ENCODE measurements at regions not wholly inside any gene's neighbourhood (a gene's known extent, or its start where the extent isn't known, plus 50 kb on each side); places are given as distances from the start of the nearest gene placed in this dataset.

GRCh38 chr4:19366916-19367315 is 884.8 kb upstream of the SLIT2 start:
- peaks cover 6% of the 10 kb centered on the region for H3K4me1 Mint-ChIP-seq (ENCODE audit: low read depth)
- DNase-seq: no peak
- TF ChIP-seq CTCF (IDR thresholded peaks at IDR 0.05): no peak
- H3K9me3 Mint-ChIP-seq: no peaks in the 10 kb centered on the region
- H3K4me3 Mint-ChIP-seq: no peak overlapping the region
- H3K27ac Mint-ChIP-seq: no peak overlapping the region
- no peaks in the 10 kb centered on the region for H3K27me3 Mint-ChIP-seq (ENCODE audit: insufficient read depth)
- no peaks in the 10 kb centered on the region for H3K36me3 Mint-ChIP-seq (ENCODE audit: low read depth)

GRCh38 chr4:19358015-19358414 is 893.7 kb upstream of the SLIT2 start:
- peaks cover 9% of the 10 kb centered on the region for H3K4me1 Mint-ChIP-seq (ENCODE audit: low read depth)
- H3K27ac Mint-ChIP-seq: no peak overlapping the region
- H3K27me3 Mint-ChIP-seq (ENCODE audit: insufficient read depth): no peaks in the 10 kb centered on the region
- no peaks in the 10 kb centered on the region; the same call in 1 of the 2 replicates for H3K36me3 Mint-ChIP-seq (ENCODE audit: low read depth)
- no peak overlapping the region for H3K4me3 Mint-ChIP-seq
- H3K9me3 Mint-ChIP-seq: no peaks in the 10 kb centered on the region
- no peak for DNase-seq
- no peak for TF ChIP-seq CTCF (IDR thresholded peaks at IDR 0.05)

GRCh38 chr4:19349416-19349815 is 902.3 kb upstream of the SLIT2 start:
- H3K9me3 Mint-ChIP-seq: no peaks in the 10 kb centered on the region
- no peaks in the 10 kb centered on the region for H3K4me1 Mint-ChIP-seq (ENCODE audit: low read depth)
- H3K4me3 Mint-ChIP-seq: no peak overlapping the region
- H3K27me3 Mint-ChIP-seq (ENCODE audit: insufficient read depth): no peaks in the 10 kb centered on the region; the same call in 1 of the 2 replicates
- no peak for TF ChIP-seq CTCF (IDR thresholded peaks at IDR 0.05)
- no peak for DNase-seq
- H3K27ac Mint-ChIP-seq: no peak overlapping the region
- no peaks in the 10 kb centered on the region for H3K36me3 Mint-ChIP-seq (ENCODE audit: low read depth)

GRCh38 chr4:19348746-19349145 is 903.0 kb upstream of the SLIT2 start:
- Mint-ChIP-seq H3K36me3 (ENCODE audit: low read depth) (no peaks in the 10 kb centered on the region), H3K27ac (no peak overlapping the region), H3K4me3 (no peak overlapping the region), H3K9me3 (no peaks in the 10 kb centered on the region), H3K4me1 (ENCODE audit: low read depth) (no peaks in the 10 kb centered on the region), H3K27me3 (ENCODE audit: insufficient read depth) (no peaks in the 10 kb centered on the region; the same call in 1 of the 2 replicates)
- no peak for DNase-seq
- no peak for TF ChIP-seq CTCF (IDR thresholded peaks at IDR 0.05)

GRCh38 chr4:19346636-19347035 is 905.1 kb upstream of the SLIT2 start:
- Mint-ChIP-seq H3K27ac (no peak overlapping the region), H3K36me3 (ENCODE audit: low read depth) (peaks cover 4% of the 10 kb centered on the region; the same call in 1 of the 2 replicates), H3K9me3 (peaks cover 4% of the 10 kb centered on the region; the same call in 1 of the 2 replicates), H3K27me3 (ENCODE audit: insufficient read depth) (no peaks in the 10 kb centered on the region), H3K4me1 (ENCODE audit: low read depth) (no peaks in the 10 kb centered on the region), H3K4me3 (no peak overlapping the region)
- DNase-seq: no peak
- TF ChIP-seq CTCF (IDR thresholded peaks at IDR 0.05): no peak

GRCh38 chr4:19329631-19330030 is 922.1 kb upstream of the SLIT2 start:
- no peak overlapping the region for H3K4me3 Mint-ChIP-seq
- DNase-seq: no peak
- H3K27ac Mint-ChIP-seq: no peak overlapping the region
- H3K36me3 Mint-ChIP-seq (ENCODE audit: low read depth): no peaks in the 10 kb centered on the region
- no peaks in the 10 kb centered on the region for H3K9me3 Mint-ChIP-seq
- H3K4me1 Mint-ChIP-seq (ENCODE audit: low read depth): peaks cover 18% of the 10 kb centered on the region
- H3K27me3 Mint-ChIP-seq (ENCODE audit: insufficient read depth): no peaks in the 10 kb centered on the region
- no peak for TF ChIP-seq CTCF (IDR thresholded peaks at IDR 0.05)
